H1 (cell line): ENCODE measurements at regions not wholly inside any gene's neighbourhood (a gene's known extent, or its start where the extent isn't known, plus 50 kb on each side); places are given as distances from the start of the nearest gene placed in this dataset.

Experiments
- CTCF ChIA-PET: fragments of 300-600 bp; sonication (Branson Sonifier 250); formaldehyde crosslinking; loops from one replicate; lab custom pipeline; 2021; ENCODE audit not compliant: partially characterized antibody; lab: Charles Lee
- POLR2A ChIA-PET: fragments of 300-600 bp; sonication (Branson Sonifier 250); formaldehyde crosslinking; loops from one replicate; lab custom pipeline; 2021; ENCODE audit warnings: inconsistent platforms; ENCODE audit not compliant: partially characterized antibody; lab: Charles Lee
- DNase-seq, 2 experiments: peaks; one replicate each; pipeline versions ENCODE4 v3.0.0 to v3.0.0-alpha.2; 2010 to 2022; ENCODE audit warnings: low spot score in 2 of 2, low read depth in 1 of 2, mixed read lengths in 1 of 2
- FAIRE-seq: peaks from 2 replicates; lab custom pipeline; 2011; peaks lifted over from hg19 to GRCh38; lab: Jason Lieb, UNC
- H2AFZ ChIP-seq: 2 replicates; pipeline ENCODE4 v1.8.1; 2012; ENCODE audit warnings: low read length, inconsistent platforms
- H2AK5ac ChIP-seq: 2 replicates; pipeline ENCODE4 v1.6.1; 2013; ENCODE audit warnings: low read depth, low read length
- H2BK120ac ChIP-seq: replicated peaks from 2 replicates; pipeline ENCODE3; 2013; ENCODE audit warnings: low read depth, low read length, inconsistent platforms
- H2BK12ac ChIP-seq: 2 replicates; pipeline ENCODE4 v1.6.1; 2013; ENCODE audit warnings: low read depth, low read length
- H2BK15ac ChIP-seq: 2 replicates; pipeline ENCODE4 v1.6.1; 2013; ENCODE audit warnings: low read length
- H2BK20ac ChIP-seq: 2 replicates; pipeline ENCODE4 v1.6.1; 2013; ENCODE audit warnings: low read length
- H2BK5ac ChIP-seq: 2 replicates; pipeline ENCODE4 v1.6.1; 2013; ENCODE audit warnings: low read depth, low read length
- H3K14ac ChIP-seq: 2 replicates; pipeline ENCODE4 v1.6.1; 2013; ENCODE audit warnings: inconsistent platforms; ENCODE audit not compliant: insufficient read length
- H3K18ac ChIP-seq: 2 replicates; pipeline ENCODE4 v1.6.1; 2013; ENCODE audit warnings: low read length; ENCODE audit errors: extremely low read depth
- H3K23ac ChIP-seq: 2 replicates; pipeline ENCODE4 v1.6.1; 2013; ENCODE audit warnings: inconsistent platforms; ENCODE audit not compliant: insufficient read length
- H3K23me2 ChIP-seq: 2 replicates; pipeline ENCODE4 v1.6.1; 2013; ENCODE audit warnings: low read depth, low read length
- H3K27ac ChIP-seq: 2 replicates; pipeline ENCODE4 v1.6.1; 2011; ENCODE audit warnings: low read depth, low read length, inconsistent platforms
- H3K27me3 ChIP-seq, 4 experiments: replicated peaks in 1 of 4; 1 replicate in 1 of 4; 2 replicates in 3 of 4; pipeline versions ENCODE4 v1.6.1 to v1.8.1; 2011 to 2013; ENCODE audit warnings: low read length in 3 of 4, mild to moderate bottlenecking in 3 of 4, inconsistent platforms in 2 of 4, mixed read lengths in 2 of 4, moderate library complexity in 1 of 4; ENCODE audit not compliant: control insufficient read depth in 3 of 4, insufficient read depth in 3 of 4; ENCODE audit errors: extremely low read depth in 1 of 4
- H3K36me3 ChIP-seq, 4 experiments: 2 replicates each; pipeline versions ENCODE4 v1.6.1 to v1.8.1; 2011 to 2013; ENCODE audit warnings: mild to moderate bottlenecking in 4 of 4, low read length in 3 of 4, moderate library complexity in 2 of 4, control low read depth in 1 of 4, inconsistent platforms in 1 of 4; ENCODE audit not compliant: insufficient read depth in 4 of 4, control insufficient read depth in 2 of 4
- H3K4ac ChIP-seq: replicated peaks from 2 replicates; pipeline ENCODE3; 2013; ENCODE audit warnings: low read length, low read depth, mixed read lengths, inconsistent platforms; ENCODE audit not compliant: insufficient read length
- H3K4me1 ChIP-seq, 4 experiments: replicated peaks in 1 of 4; 1 replicate in 1 of 4; 2 replicates in 3 of 4; pipeline versions ENCODE4 v1.6.1 to v1.8.1; 2011 to 2013; ENCODE audit warnings: low read length in 3 of 4, inconsistent platforms in 2 of 4, mixed read lengths in 1 of 4; ENCODE audit not compliant: insufficient read depth in 4 of 4, control insufficient read depth in 3 of 4
- H3K4me2 ChIP-seq, 2 experiments: 2 replicates each; pipeline versions ENCODE4 v1.6.1 to v1.8.1; 2011 to 2013; ENCODE audit warnings: low read depth in 2 of 2, low read length in 2 of 2, control low read depth in 1 of 2, inconsistent platforms in 1 of 2, mild to moderate bottlenecking in 1 of 2; ENCODE audit not compliant: insufficient read depth in 1 of 2
- H3K4me3 ChIP-seq, 4 experiments: fragments of 200-600, 300-600 bp in 1 of 4; sonication (generic), shearing (Covaris generic), sonication (Bioruptor Twin) in 1 of 4; 2 replicates each; pipeline versions ENCODE4 v1.5.1 to v1.8.1; 2011 to 2016; ENCODE audit warnings: low read length in 4 of 4, low read depth in 3 of 4, control low read depth in 2 of 4, inconsistent platforms in 2 of 4, mild to moderate bottlenecking in 2 of 4, mixed read lengths in 1 of 4, moderate library complexity in 1 of 4; ENCODE audit not compliant: insufficient read depth in 2 of 4; ENCODE audit errors: extremely low read depth in 1 of 4
- H3K56ac ChIP-seq: replicated peaks from 2 replicates; pipeline ENCODE3; 2013; ENCODE audit warnings: low read depth, mild to moderate bottlenecking, mixed read lengths, low read length, inconsistent platforms; ENCODE audit not compliant: insufficient read length
- H3K79me1 ChIP-seq: 2 replicates; pipeline ENCODE4 v1.6.1; 2013; ENCODE audit warnings: low read depth, low read length, control low read depth
- H3K79me2 ChIP-seq, 2 experiments: 2 replicates each; pipeline versions ENCODE4 v1.6.1 to v1.8.1; 2012 to 2013; ENCODE audit warnings: low read length in 2 of 2, mild to moderate bottlenecking in 2 of 2, inconsistent platforms in 1 of 2; ENCODE audit not compliant: insufficient read depth in 2 of 2, control insufficient read depth in 1 of 2
- H3K9ac ChIP-seq, 4 experiments: replicated peaks in 1 of 4; 1 replicate in 1 of 4; 2 replicates in 3 of 4; pipeline versions ENCODE4 v1.6.1 to v1.8.1; 2011 to 2013; ENCODE audit warnings: low read depth in 3 of 4, low read length in 3 of 4, control low read depth in 2 of 4, mild to moderate bottlenecking in 2 of 4, moderate library complexity in 2 of 4, inconsistent platforms in 1 of 4; ENCODE audit errors: extremely low read depth in 1 of 4
- H3K9me3 ChIP-seq, 2 experiments: 2 replicates each; pipeline versions ENCODE4 v1.6.1 to v1.8.1; 2012 to 2013; ENCODE audit warnings: mild to moderate bottlenecking in 2 of 2, moderate library complexity in 2 of 2, control low read depth in 1 of 2, inconsistent platforms in 1 of 2, low read depth in 1 of 2, low read length in 1 of 2, mixed read lengths in 1 of 2; ENCODE audit not compliant: insufficient read depth in 2 of 2
- H4K20me1 ChIP-seq, 2 experiments: replicated peaks in 1 of 2; 2 replicates each; pipeline versions ENCODE3 to v1.8.1; 2011 to 2013; ENCODE audit warnings: inconsistent platforms in 2 of 2, low read length in 2 of 2, mild to moderate bottlenecking in 1 of 2; ENCODE audit not compliant: insufficient read depth in 2 of 2, control insufficient read depth in 1 of 2
- H4K5ac ChIP-seq: 2 replicates; pipeline ENCODE4 v1.6.1; 2013; ENCODE audit warnings: low read length, low read depth, mixed read lengths, inconsistent platforms; ENCODE audit not compliant: insufficient read length
- H4K8ac ChIP-seq: 2 replicates; pipeline ENCODE4 v1.8.0; 2013; ENCODE audit warnings: mild to moderate bottlenecking, moderate library complexity, low read length, inconsistent platforms; ENCODE audit not compliant: insufficient read depth; ENCODE audit errors: extremely low read depth
- H4K91ac ChIP-seq: replicated peaks from 2 replicates; pipeline ENCODE3; 2013; ENCODE audit warnings: low read length, mixed read lengths, inconsistent platforms; ENCODE audit not compliant: insufficient read length
- CBX8 ChIP-seq: fragments of 300-800, 300-1000 bp; sonication (generic); IDR thresholded peaks from 2 replicates; pipeline ENCODE4 v1.7.1; 2016; ENCODE audit warnings: low read depth, low read length, borderline replicate concordance
- CEBPB ChIP-seq: IDR thresholded peaks from 2 replicates; pipeline ENCODE4 v1.6.1; 2012; ENCODE audit warnings: low read depth, low read length
- CHD2 ChIP-seq: IDR thresholded peaks from 2 replicates; pipeline ENCODE4 v1.6.1; 2012; ENCODE audit warnings: low read length, improper control_type of control experiment
- KDM1A ChIP-seq: fragments of 200-600, 300-600 bp; sonication (generic); IDR thresholded peaks from 2 replicates; pipeline ENCODE4 v1.7.1; 2016; ENCODE audit warnings: mild to moderate bottlenecking, low read length, borderline replicate concordance
- KDM4A ChIP-seq: IDR thresholded peaks from one replicate; pipeline ENCODE4 v1.7.1; 2012; ENCODE audit warnings: low read depth, mild to moderate bottlenecking, moderate library complexity, low read length, inconsistent platforms; ENCODE audit not compliant: severe bottlenecking
- MAFK ChIP-seq: IDR thresholded peaks from 2 replicates; pipeline ENCODE4 v1.6.1; 2012; ENCODE audit warnings: low read depth, mild to moderate bottlenecking, improper control_type of control experiment, low read length
- NRF1 ChIP-seq: IDR thresholded peaks from 2 replicates; pipeline ENCODE4 v1.6.1; 2011; ENCODE audit warnings: mild to moderate bottlenecking, low read depth, low read length, improper control_type of control experiment
- RFX5 ChIP-seq: IDR thresholded peaks from 2 replicates; pipeline ENCODE4 v1.6.1; 2011; ENCODE audit warnings: low read depth, low read length, improper control_type of control experiment, borderline replicate concordance
- SIX5 ChIP-seq: IDR thresholded peaks from 2 replicates; pipeline ENCODE4 v1.6.1; 2011; ENCODE audit warnings: mild to moderate bottlenecking, low read depth, low read length
- SP4 ChIP-seq: IDR thresholded peaks from 2 replicates; pipeline ENCODE4 v1.6.1; 2012; ENCODE audit warnings: low read length, inconsistent platforms
- TAF1 ChIP-seq: IDR thresholded peaks from 2 replicates; pipeline ENCODE4 v1.6.1; 2011; ENCODE audit warnings: mild to moderate bottlenecking, low read depth, low read length
- WGBS, 2 experiments: shearing (Covaris generic) in 1 of 2; methylation state at CpG; one replicate each; pipeline versions ENCODE4 v1.1.6 to v1.1.7; 2013 to 2015; ENCODE audit warnings: low lambda C conversion rate in 2 of 2, mixed read lengths in 2 of 2, inconsistent platforms in 1 of 2, low coverage in 1 of 2, missing lambda C conversion rate in 1 of 2; ENCODE audit not compliant: insufficient replicate concordance in 2 of 2, insufficient coverage in 1 of 2, insufficient read length in 1 of 2; ENCODE audit errors: extremely low coverage in 1 of 2, missing lambda C conversion rate in 1 of 2; 5-methylcytosine and 5-hydroxymethylcytosine counted together

GRCh38 chr9:10910779-10911178, 298.0 kb upstream of the PTPRD start:
- Histone ChIP-seq H2BK5ac (no peak overlapping the region), H3K79me1 (no peaks in the 10 kb centered on the region), H4K5ac (no peak overlapping the region), H3K23me2 (no peaks in the 10 kb centered on the region), H2BK15ac (no peak overlapping the region), H3K9me3 (peaks cover 0 to 4% of the 10 kb centered on the region in 2 experiments; a peak in 1 of 4 replicates), H2BK20ac (no peak overlapping the region), H3K79me2 (no peaks in the 10 kb centered on the region), H4K91ac (no peak overlapping the region), H3K9ac (no peak overlapping the region), H3K27me3 (no peaks in the 10 kb centered on the region), H3K27ac (no peak overlapping the region), H4K8ac (no peak overlapping the region), H3K4me1 (peaks cover 0 to 3% (median 0%) of the 10 kb centered on the region in 4 experiments; a peak in 1 of 7 replicates), H2BK12ac (no peak overlapping the region), H3K4ac (no peak overlapping the region), H2AK5ac (no peak overlapping the region), H3K56ac (no peak overlapping the region), H3K14ac (no peak overlapping the region), H3K4me3 (no peak overlapping the region), H3K18ac (no peak overlapping the region), H2AFZ (no peak overlapping the region), H3K36me3 (no peaks in the 10 kb centered on the region), H2BK120ac (no peak overlapping the region), H3K23ac (no peak overlapping the region), H4K20me1 (no peaks in the 10 kb centered on the region), H3K4me2 (no peak overlapping the region)
- FAIRE-seq = no peak
- no peak for TF ChIP-seq SP4
- no peak for TF ChIP-seq KDM1A
- no peak for TF ChIP-seq SIX5
- TF ChIP-seq NRF1 = no peak
- no peak for TF ChIP-seq TAF1
- no peak for TF ChIP-seq RFX5
- no peak for TF ChIP-seq CHD2
- no peak for TF ChIP-seq MAFK
- TF ChIP-seq KDM4A = no peak
- no peak for TF ChIP-seq CBX8
- no peak for TF ChIP-seq CEBPB
- 98% methylated on average over 23 of the region's 25 CpGs; no CpG with 5 or more reads in 1 of the 2 experiments for WGBS, 2 experiments
- no peak for DNase-seq
- ChIA-PET CTCF (no interaction called here), POLR2A (no interaction called here)
